HK-2 (cell line): ENCODE measurements at regions not wholly inside any gene's neighbourhood (a gene's known extent, or its start where the extent isn't known, plus 50 kb on each side); places are given as distances from the start of the nearest gene placed in this dataset.
"Not testable (repeated sequence)": the region's sequence is repeated elsewhere in the genome, so short reads cannot be mapped to it uniquely, and the experiment has no call there.

Source experiments
- DNase-seq: peaks from one replicate; pipeline ENCODE4 v3.0.0-alpha.2; 2018; ENCODE audit not compliant: unreplicated experiment

GRCh38 chrX:94834226-94834625 is 1160.2 kb downstream of the FAM133A start:
- DNase-seq = no peak

- DNase-seq = no peak
Measured at GRCh38 chrX:94850811-94851210, 1176.8 kb downstream of the FAM133A start.

DNA sequence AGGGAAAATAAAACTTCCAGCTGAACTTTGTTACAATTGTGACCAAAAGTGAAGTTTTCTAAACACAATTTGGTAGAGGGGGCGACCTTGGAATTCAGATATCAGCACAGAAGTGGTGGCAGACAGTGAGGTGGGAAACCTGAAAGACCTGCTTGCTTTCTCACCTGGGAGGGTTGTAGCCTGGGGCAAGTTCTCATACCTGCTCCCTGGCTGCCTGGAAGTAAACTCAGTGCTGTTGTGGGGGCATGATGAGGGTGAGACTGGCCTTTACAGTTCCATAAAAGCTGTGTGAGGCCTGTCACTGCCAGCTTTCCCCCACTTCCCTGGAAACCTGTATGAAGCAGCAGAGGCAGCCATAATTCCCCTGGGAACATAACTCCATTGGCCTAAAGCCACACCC is 1180.2 kb downstream of the FAM133A start:
- no peak for DNase-seq

- DNase-seq = not testable (repeated sequence)
Measured at GRCh38 chrX:94862470-94862869, 1188.5 kb downstream of the FAM133A start.

DNA sequence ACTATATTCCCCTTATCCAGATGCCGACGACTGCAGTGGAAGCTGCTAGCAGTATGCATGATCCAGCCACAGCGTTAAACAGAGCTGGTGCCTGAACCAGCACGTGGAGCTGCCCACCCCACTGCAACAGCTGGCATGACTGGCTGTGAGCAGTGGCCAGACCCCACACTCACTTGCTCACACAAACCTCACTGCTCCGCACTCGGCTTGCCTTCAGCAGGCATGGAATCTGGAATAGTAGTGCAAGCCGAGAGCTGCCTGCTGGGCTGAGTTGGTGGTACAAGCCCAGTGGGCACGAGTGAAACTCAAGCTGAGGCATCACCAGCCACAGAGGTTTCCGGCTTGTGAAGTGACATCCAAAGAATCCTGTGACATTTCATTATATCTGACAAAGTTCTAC is 1197.6 kb downstream of the FAM133A start:
- no peak for DNase-seq

DNA sequence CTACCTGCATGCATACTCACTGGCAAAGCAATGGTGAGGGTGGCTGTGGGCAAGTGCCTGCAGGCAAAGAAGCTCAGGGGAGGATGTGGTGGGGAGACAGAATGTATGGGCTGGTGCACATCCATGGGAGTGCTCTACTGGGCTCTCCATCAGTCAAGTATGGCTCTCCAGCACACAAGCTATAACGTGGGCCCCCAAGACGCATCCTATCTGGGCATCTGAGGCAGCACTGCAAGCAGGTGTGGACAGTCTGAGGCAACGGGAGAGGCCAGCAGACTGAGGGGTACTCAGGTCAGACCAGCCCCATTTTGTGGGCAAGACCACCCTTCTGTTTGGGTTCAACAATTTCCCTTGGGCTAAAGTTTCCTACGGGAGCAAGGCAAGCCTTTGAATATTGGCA is 1227.8 kb downstream of the FAM133A start:
- no peak for DNase-seq

GRCh38 chrX:94908171-94908570 is 1234.2 kb downstream of the FAM133A start:
- no peak for DNase-seq

GRCh38 chrX:94908648-94909047 is 1234.6 kb downstream of the FAM133A start:
- no peak for DNase-seq

DNA sequence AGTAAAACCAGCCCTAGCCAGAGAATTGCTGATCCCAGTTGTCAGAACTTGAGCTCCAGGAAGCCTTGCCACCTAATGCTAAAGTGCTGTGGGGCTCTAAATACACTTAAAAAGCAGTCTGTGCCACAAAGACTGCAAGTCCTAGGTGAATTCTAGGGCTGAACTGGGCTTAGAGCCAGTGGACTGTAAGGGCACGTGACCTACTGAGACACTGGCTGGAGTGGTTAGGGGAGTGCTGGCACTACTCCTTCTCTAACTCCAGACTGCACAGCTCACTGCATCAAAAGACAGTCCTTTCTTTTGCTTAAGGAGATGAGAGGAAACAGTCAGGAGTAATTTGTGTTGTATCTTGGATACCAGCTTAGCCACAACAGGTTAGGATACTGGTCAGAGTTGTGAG is 1240.2 kb downstream of the FAM133A start:
- no peak for DNase-seq

DNA sequence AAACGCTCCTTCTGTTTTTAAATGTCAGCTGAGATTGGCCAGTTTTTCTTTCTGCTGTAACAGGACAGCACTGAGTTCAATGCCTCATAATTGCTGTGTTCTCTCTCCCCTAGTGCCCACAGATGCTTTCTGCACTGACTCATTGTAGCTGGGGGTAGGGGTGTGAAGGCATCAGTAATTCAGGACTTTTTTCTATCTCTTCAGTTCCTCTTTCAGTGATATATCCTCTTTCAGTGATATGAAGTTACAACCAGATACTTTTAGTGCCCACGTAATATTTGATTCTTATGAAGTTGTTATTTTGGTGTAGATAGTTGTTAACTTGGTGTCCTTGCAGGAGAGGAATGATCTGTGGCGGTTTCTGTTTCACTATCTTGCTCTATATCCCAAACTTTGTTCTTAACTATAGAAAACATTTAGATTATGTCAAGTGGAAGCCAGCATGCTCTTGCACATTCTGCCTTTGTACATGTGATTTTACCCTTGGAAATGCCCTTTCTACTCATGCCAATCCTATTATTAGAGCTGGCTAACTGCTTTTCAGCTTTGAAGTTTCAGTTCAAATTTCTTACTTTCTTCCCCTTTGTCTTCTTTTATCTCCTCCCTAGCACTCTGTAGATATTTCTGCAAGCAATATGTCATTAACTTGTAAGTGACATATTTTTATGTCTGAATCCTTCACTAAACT is 1258.4 kb downstream of the FAM133A start:
- DNase-seq = no peak

GRCh38 chrX:94936722-94937121 is 1262.7 kb downstream of the FAM133A start:
- no peak for DNase-seq

- no peak for DNase-seq
Measured at GRCh38 chrX:94937491-94937890, 1263.5 kb downstream of the FAM133A start.

DNA sequence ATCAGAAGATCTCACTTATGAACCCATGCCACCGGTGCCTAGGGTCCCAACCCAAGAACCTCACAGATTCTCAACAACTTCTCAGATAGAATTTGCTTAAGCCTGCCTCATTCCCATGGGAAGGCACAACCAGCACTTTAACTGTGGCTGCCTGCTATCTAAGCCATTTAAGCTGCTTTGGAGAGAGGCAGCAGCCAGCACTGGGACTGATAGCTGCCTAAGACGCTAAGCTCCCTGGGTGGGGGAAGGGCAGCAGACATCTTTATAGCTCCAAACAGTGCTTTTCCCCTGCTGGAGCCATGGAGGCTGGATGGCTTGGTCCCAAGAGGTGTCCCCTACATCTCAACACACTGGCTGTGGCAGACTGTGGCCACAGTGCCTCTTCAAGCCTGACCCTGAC is 1268.6 kb downstream of the FAM133A start:
- DNase-seq = no peak

DNA sequence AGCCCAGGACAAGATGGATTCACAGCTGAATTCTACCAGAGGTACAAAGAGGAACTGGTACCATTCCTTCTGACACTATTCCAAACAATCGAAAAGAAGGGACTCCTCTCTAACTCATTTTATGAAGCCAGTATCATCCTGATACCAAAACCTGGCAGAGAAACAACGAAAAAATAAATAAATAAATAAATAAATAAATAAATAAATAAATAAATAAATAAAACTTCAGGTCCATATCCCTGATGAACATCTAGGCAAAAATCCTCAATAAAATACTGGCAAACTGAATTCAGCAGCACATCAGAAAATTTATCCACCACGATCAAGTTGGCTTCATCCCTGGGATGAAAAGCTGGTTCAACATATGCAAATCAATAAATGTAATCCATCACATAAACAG is 1272.1 kb downstream of the FAM133A start:
- not testable (repeated sequence) for DNase-seq

DNA sequence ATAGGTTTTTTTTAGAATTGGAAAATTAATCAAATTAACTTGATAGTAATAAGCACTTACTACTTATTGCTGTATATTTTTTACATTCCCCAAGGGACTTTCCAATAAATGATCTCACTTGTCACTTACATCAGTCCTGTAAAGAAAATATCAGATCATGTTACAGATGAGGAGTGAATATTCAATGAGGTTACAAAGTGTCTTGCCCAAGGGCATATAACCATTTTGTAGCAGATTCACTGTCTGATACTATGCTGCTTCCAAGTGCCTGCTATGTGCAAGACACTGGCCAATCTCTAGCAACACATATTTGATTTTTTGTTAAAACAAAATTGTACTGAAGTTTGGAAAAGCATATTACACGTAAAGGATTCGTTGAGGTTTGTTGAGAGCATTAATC is 1287.7 kb downstream of the FAM133A start:
- DNase-seq = no peak

- no peak for DNase-seq
Measured at GRCh38 chrX:94977562-94977961, 1303.6 kb downstream of the FAM133A start.

DNA sequence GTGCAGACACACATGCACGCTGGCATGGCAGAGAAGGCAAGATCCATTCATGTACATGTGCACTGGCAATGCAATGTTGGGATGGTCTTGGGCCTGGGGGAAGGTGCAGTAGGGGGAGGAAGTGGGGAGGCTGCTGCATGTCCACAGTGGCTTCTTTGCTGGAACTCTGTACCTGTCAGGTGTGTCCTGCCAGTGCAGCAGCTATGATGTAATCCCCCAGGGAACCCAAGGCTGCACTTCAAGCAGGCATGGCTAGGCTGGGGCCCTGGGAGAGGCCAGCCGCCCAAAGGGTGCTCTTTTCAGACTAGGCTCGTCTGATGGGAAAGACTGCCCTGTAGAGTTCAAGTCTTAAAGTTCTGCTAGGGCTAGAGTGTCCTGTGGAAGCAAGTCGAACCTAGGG is 1304.0 kb downstream of the FAM133A start:
- DNase-seq = no peak
